ENCODE measurements at regions not wholly inside any gene's neighbourhood (a gene's known extent, or its start where the extent isn't known, plus 50 kb on each side); places are given as distances from the start of the nearest gene placed in this dataset.

GRCh38 chr2:221134718-221135117 is 437.4 kb downstream of the EPHA4 start:
- no peak for DNase-seq (ENCODE audit: low read depth, low spot score)
- no peaks in the 10 kb centered on the region for H3K27me3 Mint-ChIP-seq (ENCODE audit: low read depth)
- H3K36me3 Mint-ChIP-seq (ENCODE audit: low read depth): no peaks in the 10 kb centered on the region
- H3K4me1 Mint-ChIP-seq: peaks cover 4% of the 10 kb centered on the region
- TF ChIP-seq CTCF (conservative IDR thresholded peaks at IDR 0.05): no peak
- H3K27ac Mint-ChIP-seq (ENCODE audit: unreplicated experiment): no peak overlapping the region
- no peak overlapping the region for H3K4me3 Mint-ChIP-seq
- H3K9me3 Mint-ChIP-seq: no peaks in the 10 kb centered on the region

- DNase-seq (ENCODE audit: low read depth, low spot score): no peak
- Mint-ChIP-seq H3K4me3 (no peak overlapping the region), H3K9me3 (no peaks in the 10 kb centered on the region), H3K36me3 (ENCODE audit: low read depth) (no peaks in the 10 kb centered on the region), H3K4me1 (peaks cover 4% of the 10 kb centered on the region), H3K27me3 (ENCODE audit: low read depth) (no peaks in the 10 kb centered on the region), H3K27ac (ENCODE audit: unreplicated experiment) (no peak overlapping the region)
- no peak for TF ChIP-seq CTCF (conservative IDR thresholded peaks at IDR 0.05)
Measured at GRCh38 chr2:221135699-221136098, 436.4 kb downstream of the EPHA4 start.

- H3K4me3 Mint-ChIP-seq: no peak overlapping the region
- H3K27ac Mint-ChIP-seq (ENCODE audit: unreplicated experiment): no peak overlapping the region
- DNase-seq (ENCODE audit: low read depth, low spot score): no peak
- no peak for TF ChIP-seq CTCF (conservative IDR thresholded peaks at IDR 0.05)
- no peaks in the 10 kb centered on the region for H3K9me3 Mint-ChIP-seq
- H3K27me3 Mint-ChIP-seq (ENCODE audit: low read depth): no peaks in the 10 kb centered on the region
- H3K4me1 Mint-ChIP-seq: peaks cover 4% of the 10 kb centered on the region
- no peaks in the 10 kb centered on the region for H3K36me3 Mint-ChIP-seq (ENCODE audit: low read depth)
Measured at GRCh38 chr2:221137385-221137784, 434.7 kb downstream of the EPHA4 start.

- H3K9me3 Mint-ChIP-seq: no peaks in the 10 kb centered on the region
- H3K27me3 Mint-ChIP-seq (ENCODE audit: low read depth): no peaks in the 10 kb centered on the region
- H3K4me1 Mint-ChIP-seq: no peaks in the 10 kb centered on the region
- no peaks in the 10 kb centered on the region for H3K36me3 Mint-ChIP-seq (ENCODE audit: low read depth)
- H3K4me3 Mint-ChIP-seq: no peak overlapping the region
- H3K27ac Mint-ChIP-seq (ENCODE audit: unreplicated experiment): no peak overlapping the region
- DNase-seq (ENCODE audit: low read depth, low spot score): no peak
- TF ChIP-seq CTCF (conservative IDR thresholded peaks at IDR 0.05): no peak
Measured at GRCh38 chr2:221142341-221142740, 429.8 kb downstream of the EPHA4 start.

GRCh38 chr2:221143231-221143630 is 428.9 kb downstream of the EPHA4 start:
- Mint-ChIP-seq H3K9me3 (no peaks in the 10 kb centered on the region), H3K4me3 (no peak overlapping the region), H3K36me3 (ENCODE audit: low read depth) (no peaks in the 10 kb centered on the region), H3K27ac (ENCODE audit: unreplicated experiment) (no peak overlapping the region), H3K4me1 (no peaks in the 10 kb centered on the region), H3K27me3 (ENCODE audit: low read depth) (no peaks in the 10 kb centered on the region)
- DNase-seq (ENCODE audit: low read depth, low spot score): no peak
- TF ChIP-seq CTCF (conservative IDR thresholded peaks at IDR 0.05): no peak

- no peak for DNase-seq (ENCODE audit: low read depth, low spot score)
- no peaks in the 10 kb centered on the region for H3K36me3 Mint-ChIP-seq (ENCODE audit: low read depth)
- no peak for TF ChIP-seq CTCF (conservative IDR thresholded peaks at IDR 0.05)
- no peaks in the 10 kb centered on the region for H3K27me3 Mint-ChIP-seq (ENCODE audit: low read depth)
- no peaks in the 10 kb centered on the region for H3K9me3 Mint-ChIP-seq
- no peak overlapping the region for H3K27ac Mint-ChIP-seq (ENCODE audit: unreplicated experiment)
- no peak overlapping the region for H3K4me3 Mint-ChIP-seq
- H3K4me1 Mint-ChIP-seq: no peaks in the 10 kb centered on the region
Measured at GRCh38 chr2:221144909-221145308, 427.2 kb downstream of the EPHA4 start.
